GM19240 (cell line): ENCODE measurements at regions not wholly inside any gene's neighbourhood (a gene's known extent, or its start where the extent isn't known, plus 50 kb on each side); places are given as distances from the start of the nearest gene placed in this dataset.
"Not testable (repeated sequence)": the region's sequence is repeated elsewhere in the genome, so short reads cannot be mapped to it uniquely, and the experiment has no call there.

ENCODE experiments used
- DNase-seq: peaks from one replicate; pipeline ENCODE4 v3.0.0; 2011; ENCODE audit warnings: low spot score; ENCODE audit not compliant: insufficient read length

DNA sequence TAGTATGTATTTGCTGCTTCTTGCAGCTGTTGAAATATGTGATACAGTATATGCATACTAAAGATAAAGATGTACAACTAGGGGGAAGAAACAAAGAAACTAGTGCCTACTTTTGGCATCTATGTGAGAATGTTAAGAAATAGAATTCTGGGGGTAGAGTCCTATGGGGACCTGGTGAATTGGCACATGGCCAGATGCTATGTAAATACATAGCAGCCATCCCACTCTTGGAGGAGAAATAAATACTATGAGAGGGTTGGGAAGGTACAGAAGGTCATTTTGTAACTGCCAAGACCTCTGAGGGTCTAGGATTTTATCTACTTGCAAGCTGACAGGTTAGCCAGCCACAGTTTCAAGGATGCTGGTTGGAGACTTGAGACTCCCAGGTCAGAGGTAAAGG is 298.3 kb upstream of the TBL1XR1 start:
- DNase-seq = no peak

DNA sequence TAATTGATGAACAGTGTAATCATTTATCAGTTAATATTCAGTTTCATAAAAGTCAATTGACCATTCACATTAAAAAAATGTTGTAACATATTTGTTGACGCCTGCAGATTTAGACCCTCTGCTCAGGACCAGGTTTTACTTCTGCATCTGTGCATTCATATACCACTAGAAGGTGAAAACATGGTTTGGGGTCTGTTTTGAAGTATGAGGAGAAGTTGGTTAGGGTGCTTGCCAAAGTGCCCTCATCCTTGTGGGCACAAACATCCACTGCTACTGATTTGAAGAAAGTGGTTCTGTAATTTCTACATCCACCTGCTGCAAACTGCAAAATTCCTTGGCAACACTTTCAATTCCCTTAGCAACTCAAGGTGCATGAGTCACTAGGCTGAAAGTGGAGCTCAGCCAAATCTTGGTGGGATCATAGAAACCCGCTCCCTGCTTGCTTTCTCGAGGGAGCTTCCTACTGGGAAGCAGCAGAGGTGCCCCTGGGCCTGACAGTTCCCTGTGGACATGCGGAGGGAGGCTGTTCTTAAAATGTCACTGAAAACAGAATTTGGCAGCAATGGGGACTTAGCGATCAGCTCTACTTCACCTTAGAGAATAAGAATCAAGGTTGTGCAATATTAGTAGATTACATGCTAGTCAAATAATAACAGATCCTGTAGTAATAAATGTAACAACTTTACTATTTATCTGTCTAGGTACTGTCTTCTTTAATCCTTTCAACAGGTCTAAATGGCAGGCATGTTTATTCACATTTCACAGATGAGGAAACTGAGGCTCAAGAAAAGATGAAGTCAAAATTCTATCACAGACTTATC is 301.0 kb upstream of the TBL1XR1 start:
- DNase-seq = no peak

DNA sequence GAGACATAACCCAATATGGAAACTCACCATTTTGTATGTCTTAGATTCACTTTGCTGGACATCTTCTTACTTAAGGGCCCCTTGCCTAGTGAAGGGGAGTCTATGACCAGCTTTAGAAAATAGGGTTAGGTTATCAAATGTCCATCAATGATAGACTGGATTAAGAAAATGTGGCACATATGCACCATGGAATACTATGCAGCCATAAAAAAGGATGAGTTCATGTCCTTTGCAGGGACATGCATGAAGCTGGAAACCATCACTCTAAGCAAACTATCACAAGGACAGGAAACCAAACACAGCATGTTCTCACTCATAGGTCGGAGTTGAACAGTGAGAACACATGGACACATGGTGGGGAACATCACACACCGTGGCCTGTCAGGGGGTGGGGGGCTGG is 301.8 kb upstream of the TBL1XR1 start:
- not testable (repeated sequence) for DNase-seq

DNA sequence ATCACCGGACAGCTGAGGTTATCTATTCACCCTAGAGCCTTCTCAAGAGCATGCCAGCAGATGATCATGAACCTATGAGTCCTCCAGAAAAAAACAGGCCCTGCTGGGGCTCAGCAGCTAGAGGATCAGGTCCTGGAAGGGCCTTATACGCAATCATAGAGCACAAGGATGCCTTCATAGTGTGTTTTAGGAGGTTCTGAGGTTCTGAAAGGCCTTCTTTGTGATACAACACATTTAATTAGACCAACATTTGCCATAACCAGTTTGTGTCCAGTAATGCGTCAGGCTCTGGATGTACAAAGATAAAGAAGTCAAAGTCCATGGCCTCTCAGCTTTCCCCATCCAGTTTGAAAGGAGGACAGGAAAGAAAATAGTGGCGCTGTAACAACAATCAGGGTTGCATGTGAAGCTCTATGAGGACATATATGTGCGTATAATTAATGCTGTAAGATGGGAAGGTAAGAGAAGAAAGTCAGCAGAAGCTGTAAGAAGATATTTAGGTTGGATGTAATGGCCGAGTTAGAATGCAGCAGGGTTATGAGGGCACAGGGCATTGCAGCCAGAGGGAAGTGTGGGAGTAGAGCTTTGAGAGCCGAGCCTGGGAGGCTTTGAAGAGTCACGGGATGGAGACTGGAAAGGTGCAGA is 302.6 kb upstream of the TBL1XR1 start:
- no peak for DNase-seq

DNA sequence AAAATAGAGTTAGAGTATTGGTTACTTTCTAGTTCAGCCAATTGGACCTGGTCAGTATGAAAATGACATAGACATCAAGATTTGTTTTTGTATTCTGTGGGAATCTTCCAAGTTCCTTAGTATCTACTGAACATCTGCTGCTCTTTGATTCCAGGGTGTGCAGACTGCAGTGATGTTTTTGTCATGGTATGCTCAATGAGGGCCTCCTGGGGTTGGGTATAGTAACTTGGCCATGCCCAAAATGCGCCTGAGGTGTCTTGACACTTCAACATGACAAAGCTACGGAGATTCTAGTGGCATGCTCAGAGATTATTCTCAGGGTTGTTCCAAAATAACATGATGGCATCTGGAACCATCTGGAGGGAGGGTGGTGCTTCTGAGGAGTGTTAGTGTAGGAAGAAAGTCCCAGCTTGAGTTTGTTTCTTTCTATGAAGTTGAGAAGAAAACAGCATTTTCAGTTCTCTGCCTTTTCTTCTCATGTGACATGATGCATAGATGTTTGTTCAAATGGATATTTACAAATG is 313.5 kb upstream of the TBL1XR1 start:
- no peak for DNase-seq

DNA sequence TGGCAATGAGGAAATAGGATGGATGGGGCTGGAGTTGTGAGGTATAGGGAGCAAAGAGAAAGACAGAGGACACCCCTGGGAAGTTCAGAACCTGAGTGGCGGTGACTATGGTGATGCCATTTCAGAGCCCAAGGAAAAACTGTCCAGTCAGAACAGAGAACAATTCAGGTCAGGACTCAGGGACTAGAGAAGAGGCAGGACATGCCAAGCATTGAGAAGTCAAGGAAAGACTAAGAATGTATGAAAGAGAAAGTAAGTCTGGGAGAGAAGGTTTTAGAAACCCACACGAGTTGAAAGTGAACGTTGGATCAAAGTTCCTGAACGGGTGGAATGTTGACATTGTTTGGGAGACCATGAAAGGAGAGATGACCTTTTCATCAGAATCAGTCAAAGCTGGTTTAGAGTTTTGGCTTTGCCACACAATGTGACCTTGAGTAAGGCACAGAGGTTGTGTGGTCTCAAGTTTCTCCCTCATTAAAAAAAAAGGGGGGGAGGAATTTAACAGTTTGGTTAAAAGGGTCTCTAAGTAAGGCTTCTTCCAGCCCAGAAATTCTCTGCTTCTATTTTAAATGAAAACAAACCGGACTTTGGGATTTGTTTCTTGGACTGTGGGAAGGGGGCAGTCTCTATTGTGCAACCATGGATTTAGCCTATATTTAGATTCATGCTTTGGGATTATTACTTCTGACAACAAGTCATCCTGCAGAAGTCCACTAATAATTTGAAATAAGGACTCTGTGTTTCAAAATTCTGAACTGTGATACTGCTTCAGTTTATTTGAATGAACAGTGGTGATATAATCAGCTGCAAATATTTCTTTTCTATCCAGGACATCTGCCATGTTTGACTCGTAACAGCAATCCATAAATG is 315.9 kb upstream of the TBL1XR1 start:
- DNase-seq = no peak

GRCh38 chr3:177513815-177514610 is 316.7 kb upstream of the TBL1XR1 start:
- DNase-seq = no peak

DNA sequence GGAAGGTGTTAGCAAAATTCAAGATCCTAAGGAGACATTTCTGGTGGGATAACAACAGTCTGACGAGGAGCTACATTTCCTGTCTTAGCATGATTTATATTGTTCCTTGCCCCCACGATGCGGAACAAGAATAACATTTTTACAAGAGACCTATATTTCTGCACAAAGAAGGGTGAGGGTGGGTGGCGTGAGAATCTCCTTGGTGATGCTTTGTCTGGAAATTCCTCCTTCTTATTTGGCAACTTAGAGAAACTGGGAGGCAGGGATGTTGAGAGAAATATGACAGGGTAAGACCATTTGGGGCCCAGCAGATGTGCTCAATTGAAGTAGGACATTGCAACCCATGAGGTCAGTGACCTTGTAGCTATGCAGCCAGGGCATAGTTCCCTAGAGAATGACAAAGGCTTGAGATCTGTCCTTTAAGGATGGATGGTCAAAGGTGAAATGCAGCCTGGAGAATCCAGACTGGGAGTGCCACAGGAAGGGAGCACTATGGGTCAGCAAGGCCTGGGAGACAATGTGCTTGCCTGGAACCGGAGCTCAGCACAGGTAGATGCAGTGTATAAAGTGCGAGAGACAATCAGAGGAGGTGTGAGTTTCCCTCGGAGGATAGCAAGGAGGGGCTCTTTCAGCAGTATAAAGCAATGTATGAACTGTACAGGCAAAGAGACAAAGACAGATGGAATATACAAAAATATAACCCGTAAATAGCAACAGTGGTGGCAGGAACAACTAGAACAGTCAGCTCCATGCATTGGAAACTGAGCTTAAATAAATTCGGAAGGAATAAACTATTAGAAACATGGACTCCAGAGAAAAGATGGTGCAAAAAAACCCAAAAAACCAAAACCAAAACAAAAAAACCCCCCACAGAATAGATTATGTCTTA is 317.6 kb upstream of the TBL1XR1 start:
- no peak for DNase-seq

DNA sequence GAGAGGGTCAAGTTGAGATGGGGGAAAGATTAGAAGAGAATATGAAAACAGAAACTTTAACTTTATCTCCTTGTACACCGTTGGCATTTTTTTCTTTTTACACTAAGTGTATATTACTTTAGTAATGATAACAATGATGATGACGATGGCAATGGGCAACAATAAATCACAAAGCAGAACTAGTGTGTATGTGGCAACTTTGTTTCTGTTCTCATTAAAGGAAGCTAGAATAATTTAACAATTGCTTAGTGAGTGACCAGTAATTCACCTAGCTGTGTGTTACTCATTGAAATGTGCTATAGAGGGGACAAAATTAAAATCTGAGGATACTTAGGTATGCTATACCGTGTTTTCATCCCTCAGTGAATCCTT is 318.5 kb upstream of the TBL1XR1 start:
- DNase-seq = no peak

DNA sequence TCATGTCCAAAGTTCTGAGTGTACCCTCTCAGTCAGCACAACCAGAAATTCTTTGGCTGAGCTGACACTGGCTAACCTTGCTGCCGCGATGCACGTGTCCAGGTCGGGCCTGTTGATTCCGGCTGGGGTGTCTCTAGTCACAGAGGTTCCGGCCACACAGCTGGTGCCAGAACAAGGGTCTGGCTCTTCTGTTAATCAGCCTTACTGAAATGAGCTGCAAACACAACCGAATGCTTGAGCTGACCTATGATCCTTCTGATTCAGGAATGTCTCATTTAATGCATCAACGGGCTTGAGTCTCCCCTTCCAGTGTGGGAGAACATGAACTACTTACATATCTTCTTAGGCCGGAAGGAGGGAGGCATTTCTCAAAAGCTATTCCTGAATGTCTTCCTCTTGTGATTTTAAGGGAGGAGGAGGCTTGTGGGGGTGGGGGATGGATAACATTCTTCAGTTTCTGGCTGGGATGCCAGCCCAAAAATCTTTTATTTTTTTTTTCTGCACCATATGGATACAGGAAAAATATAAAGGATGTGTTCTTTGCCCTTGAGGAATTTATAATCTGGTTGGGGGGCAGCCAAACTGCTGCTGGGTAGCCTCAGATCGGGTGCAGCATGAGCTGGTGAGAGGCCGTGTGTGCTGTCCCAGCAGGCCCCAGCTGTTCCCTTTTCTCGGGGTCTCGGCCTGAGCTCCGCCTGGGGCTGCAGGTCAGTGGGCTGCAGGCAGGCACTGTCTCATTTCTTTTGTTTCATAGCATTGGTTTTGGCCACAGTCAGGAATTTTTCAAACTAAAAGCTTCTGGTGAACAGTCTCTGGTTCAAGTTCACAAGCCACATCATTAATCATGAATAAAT is 319.1 kb upstream of the TBL1XR1 start:
- DNase-seq = no peak

DNA sequence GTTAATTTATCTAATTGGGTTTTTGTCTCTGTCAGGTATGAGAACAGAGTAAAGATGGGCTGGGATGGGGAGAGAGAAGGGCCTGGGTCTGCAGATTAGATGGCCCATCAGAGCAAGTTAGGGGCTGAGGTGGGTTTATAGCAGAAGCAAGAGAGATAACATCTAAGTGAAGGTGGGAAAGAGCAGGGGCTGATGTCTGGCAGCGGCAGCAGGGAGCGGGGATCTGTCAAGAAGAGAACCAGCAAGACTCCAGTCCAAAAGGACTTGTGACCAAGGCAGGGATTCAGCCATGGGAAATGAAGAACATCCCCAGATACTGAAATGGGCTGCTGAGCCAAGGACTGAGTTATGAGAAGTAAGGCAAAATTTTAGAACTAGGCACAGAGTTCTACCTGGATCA is 320.6 kb upstream of the TBL1XR1 start:
- DNase-seq = no peak

DNA sequence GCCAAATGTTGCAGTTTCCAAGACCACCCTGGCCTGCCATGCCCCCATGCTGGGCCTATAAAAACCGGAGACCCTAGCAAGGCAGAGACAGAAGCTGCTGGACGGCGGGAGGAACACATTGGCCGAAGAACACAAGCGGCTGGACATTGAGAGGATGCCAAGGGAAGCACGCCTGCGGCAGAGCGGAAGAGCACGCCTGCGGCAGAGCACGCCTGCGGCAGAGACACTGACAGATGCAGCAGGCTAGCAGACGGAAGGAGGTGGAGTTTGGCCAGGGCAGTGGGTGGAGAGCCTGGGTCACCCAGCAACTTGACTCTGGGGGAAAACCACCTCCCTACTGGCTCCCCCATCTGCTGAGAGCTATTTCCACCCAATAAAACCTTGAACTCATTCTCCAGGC is 322.3 kb upstream of the TBL1XR1 start:
- no peak for DNase-seq

DNA sequence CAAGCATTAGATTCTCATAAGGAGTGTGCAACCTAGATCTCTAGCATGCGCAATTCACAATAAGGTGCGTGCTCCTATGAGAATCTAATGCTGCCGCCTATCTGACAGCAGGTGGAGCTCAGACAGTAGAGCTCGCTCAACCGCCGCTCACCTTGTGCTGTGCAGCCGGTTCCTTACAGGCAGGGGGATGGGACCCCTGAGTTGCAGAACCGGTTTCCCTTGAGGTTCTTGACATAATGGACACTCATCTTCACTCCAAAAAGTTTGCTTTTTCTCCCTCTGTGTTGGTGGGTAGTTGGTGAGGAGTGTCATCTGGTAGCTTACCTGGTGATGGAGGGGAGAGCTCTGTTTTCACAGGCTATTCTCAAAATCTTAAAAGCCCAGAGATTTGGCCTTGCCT is 324.0 kb upstream of the TBL1XR1 start:
- DNase-seq = no peak

- no peak for DNase-seq
Measured at GRCh38 chr3:177522051-177522450, 324.8 kb upstream of the TBL1XR1 start.

- no peak for DNase-seq
Measured at GRCh38 chr3:177523067-177523675, 325.9 kb upstream of the TBL1XR1 start.

DNA sequence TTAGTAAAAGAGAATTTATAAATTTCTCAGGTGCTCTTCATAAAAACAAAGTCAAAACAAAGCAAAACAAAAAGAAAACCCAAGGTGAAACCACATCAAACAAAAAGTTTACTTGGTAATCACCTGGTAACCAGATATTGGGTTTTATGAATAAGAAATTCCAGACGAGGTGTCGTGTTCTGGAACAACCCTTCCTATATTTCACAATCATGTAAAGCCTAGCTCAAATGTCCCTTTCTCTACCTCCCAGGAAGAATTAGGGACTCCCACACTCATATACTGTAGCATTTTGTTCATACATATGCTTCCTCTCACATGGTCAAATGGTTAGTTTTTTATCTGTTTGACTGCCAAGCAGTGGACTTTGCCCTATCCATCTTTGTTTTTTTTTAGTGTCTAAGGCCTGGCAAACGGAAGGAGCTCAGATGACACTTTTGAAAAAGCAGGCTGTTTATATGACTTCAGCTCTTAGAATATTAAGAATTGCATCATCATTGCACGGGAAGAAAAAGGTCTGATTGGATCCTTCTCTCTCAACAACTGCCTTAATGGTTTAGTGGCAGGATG is 326.7 kb upstream of the TBL1XR1 start:
- no peak for DNase-seq

DNA sequence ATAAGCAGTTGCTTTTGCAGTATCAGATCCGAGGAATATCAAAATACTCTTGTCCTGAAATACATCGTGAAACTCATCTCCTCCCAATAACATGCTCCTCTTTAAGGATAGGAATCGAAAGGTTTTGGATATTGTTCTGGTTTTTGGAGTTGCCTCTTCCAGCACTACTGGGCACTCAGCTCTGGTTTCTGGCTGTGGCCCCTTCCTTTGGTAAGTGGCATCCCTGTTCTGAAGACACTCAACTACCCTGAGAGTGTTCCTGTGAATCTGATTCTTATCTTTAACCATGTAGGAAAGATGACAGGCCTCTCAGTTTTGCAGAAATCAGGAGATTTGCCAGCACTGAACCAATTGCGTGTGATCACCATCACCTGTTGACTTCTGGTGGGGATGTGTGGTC is 327.5 kb upstream of the TBL1XR1 start:
- DNase-seq = no peak

GRCh38 chr3:177525414-177525813 is 328.1 kb upstream of the TBL1XR1 start:
- DNase-seq = no peak
